ENCODE measurements at regions not wholly inside any gene's neighbourhood (a gene's known extent, or its start where the extent isn't known, plus 50 kb on each side); places are given as distances from the start of the nearest gene placed in this dataset.
"Not testable (repeated sequence)": the region's sequence is repeated elsewhere in the genome, so short reads cannot be mapped to it uniquely, and the experiment has no call there.

- TF ChIP-seq, protein P1, sequence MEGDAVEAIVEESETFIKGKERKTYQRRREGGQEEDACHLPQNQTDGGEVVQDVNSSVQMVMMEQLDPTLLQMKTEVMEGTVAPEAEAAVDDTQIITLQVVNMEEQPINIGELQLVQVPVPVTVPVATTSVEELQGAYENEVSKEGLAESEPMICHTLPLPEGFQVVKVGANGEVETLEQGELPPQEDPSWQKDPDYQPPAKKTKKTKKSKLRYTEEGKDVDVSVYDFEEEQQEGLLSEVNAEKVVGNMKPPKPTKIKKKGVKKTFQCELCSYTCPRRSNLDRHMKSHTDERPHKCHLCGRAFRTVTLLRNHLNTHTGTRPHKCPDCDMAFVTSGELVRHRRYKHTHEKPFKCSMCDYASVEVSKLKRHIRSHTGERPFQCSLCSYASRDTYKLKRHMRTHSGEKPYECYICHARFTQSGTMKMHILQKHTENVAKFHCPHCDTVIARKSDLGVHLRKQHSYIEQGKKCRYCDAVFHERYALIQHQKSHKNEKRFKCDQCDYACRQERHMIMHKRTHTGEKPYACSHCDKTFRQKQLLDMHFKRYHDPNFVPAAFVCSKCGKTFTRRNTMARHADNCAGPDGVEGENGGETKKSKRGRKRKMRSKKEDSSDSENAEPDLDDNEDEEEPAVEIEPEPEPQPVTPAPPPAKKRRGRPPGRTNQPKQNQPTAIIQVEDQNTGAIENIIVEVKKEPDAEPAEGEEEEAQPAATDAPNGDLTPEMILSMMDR (IDR thresholded peaks at IDR 0.05), result not testable (repeated sequence)
- not testable (repeated sequence) for TF ChIP-seq POLR2AphosphoS5 (IDR thresholded peaks at IDR 0.05)
Observed at GRCh38 chr16:58846226-58846625, 112.1 kb upstream of the GOT2 start.
